SK-N-SH (cell line): ENCODE measurements at regions not wholly inside any gene's neighbourhood (a gene's known extent, or its start where the extent isn't known, plus 50 kb on each side); places are given as distances from the start of the nearest gene placed in this dataset.

Source experiments
- JUND ChIP-seq: IDR thresholded peaks from 2 replicates; pipeline ENCODE4 v1.4.0; 2012
- YY1 ChIP-seq: IDR thresholded peaks from 2 replicates; pipeline ENCODE4 v1.4.0; 2012; ENCODE audit warnings: low read depth, mild to moderate bottlenecking
- TF ChIP-seq, protein P1 (sequence below): fragments of 150-350 bp; IDR thresholded peaks from 2 replicates; pipeline ENCODE4 v1.6.1; 2016; ENCODE audit warnings: mild to moderate bottlenecking, low read depth, low read length

DNA sequence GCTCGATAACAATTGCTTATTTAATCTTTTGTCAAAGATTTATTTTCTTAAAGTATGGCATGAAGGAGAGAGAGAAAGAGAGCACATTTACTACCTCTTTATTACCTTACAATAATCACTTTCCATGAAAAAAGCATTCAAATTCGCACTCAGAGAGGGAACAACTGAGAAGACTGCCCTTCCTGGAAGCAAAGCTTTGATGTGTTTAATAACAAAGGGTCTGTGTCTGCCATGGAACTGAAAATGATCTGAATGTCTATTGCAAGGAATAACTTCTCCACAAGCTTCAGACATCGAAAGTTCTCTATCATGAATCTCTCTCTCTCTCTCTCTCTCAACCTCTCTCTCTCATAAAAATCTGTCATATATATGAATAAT is 308.9 kb downstream of the HDGFL1 start:
- TF ChIP-seq JUND (no peak), YY1 (no peak)
- TF ChIP-seq, protein P1, sequence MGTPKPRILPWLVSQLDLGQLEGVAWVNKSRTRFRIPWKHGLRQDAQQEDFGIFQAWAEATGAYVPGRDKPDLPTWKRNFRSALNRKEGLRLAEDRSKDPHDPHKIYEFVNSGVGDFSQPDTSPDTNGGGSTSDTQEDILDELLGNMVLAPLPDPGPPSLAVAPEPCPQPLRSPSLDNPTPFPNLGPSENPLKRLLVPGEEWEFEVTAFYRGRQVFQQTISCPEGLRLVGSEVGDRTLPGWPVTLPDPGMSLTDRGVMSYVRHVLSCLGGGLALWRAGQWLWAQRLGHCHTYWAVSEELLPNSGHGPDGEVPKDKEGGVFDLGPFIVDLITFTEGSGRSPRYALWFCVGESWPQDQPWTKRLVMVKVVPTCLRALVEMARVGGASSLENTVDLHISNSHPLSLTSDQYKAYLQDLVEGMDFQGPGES: no peak
